ENCODE measurements at regions not wholly inside any gene's neighbourhood (a gene's known extent, or its start where the extent isn't known, plus 50 kb on each side); places are given as distances from the start of the nearest gene placed in this dataset.
"Not testable (repeated sequence)": the region's sequence is repeated elsewhere in the genome, so short reads cannot be mapped to it uniquely, and the experiment has no call there.

DNA sequence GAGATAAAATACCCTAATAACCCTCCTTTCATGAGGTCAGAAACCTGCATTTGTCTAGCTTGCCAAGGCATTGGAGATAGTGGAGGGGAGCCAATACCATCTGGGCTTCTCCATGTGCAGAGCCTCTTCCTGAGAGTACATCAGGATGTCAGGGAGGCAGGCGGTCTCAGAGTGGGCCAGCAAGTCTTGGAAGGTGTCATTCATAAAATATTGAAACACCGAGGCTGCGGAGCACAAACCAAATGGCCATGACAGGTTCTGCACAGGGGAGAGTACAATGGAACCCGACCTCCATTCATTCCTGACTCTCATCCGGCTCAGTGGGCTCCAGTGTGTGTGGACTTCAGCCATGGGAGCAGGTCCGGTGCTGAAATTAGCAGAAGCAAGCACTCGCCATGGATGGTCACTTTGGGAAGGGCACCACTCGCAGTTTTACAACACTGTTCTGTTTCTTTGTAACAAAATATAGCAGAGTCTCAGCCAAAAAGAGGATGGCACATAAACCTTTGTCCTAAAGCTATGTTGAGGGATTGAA is 446.6 kb downstream of the SIPA1L2 start:
- intact Hi-C loops (cut with DNase I) = no loop called here
- DNase-seq = no peak
- ATAC-seq = no peak

DNA sequence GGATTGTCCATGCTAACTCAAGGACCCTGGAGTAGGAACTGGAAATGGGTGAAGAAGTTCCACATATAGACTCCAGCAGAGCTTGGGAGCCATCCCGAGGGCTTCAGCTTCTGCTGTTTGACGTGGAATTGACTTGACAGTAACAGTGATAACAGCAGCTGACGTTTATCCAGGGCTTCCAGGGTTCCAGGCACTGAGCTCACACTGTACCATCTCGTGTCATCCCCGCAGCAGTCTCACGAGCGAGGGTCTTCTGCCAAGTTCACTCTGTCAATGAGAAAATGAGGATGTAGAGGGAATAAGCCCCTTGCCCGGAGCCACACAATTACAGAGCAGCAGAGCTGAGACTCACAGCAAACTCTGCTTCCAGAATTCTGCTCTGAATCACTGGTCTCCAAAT is 447.7 kb downstream of the SIPA1L2 start:
- no peak for ATAC-seq
- intact Hi-C loops (cut with DNase I) = no loop called here
- no peak for DNase-seq

DNA sequence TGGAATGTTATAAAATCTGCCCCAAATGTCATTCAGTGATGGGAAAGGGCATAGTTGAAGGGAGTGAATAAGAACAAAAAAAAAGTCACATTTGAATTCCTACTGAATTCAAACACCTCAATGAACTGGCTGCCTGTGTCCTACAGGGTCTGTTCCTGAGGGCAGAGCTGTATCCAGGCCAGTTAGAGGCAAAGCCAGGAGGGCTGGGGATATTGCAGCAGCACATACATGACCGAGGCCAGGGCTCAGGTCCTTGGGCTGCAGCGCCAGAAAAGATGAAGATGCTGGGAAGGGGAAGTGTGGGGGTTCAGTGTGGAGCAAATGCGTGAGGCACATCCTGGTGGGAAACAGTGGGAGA is 449.2 kb downstream of the SIPA1L2 start:
- DNase-seq (no peak), ATAC-seq (no peak)
- intact Hi-C loops (cut with DNase I) = no loop called here

DNA sequence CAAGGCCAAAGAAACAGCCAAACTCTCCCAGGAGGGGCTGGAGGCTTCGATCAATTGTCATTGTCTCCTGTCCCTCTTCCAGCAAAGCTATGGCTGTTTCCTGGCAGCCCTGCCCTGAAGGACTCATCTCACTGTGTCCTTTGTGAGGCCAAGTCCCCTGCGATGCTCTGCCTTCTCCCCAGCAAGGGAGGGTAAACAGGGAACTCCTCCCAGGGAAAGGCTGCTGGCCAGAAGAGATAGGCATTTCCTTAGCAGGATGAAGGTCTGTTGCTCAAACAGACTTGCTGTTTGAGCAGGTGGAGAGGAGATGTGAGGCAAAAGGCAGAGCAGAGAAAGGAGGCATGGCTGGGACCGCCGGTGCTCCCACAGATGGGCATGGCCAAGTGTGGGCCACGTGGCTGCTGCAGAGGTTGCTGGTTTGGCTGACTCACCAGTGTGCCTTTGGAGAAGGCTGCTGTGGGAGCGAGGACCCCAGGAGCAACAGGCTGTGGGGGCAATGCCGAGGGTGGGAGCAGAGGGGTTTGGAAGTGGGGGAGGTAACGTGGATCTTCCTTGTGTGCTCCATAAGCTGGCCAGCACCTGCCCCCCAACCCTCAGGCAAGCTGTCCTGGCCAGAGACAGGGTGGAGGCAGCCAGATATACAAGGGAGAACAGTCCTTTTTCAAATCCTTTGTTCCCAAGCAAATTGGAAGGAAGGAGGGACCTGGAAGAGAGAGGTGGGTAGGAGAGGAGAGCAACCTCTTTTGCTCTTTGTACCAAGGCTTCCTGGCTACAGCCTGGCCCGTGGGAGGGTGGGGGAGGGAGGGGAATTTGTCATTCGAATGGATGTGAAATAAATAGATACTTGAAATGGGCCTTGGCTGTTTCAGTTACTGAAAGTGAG is 449.8 kb downstream of the SIPA1L2 start:
- intact Hi-C loops (cut with DNase I) = no loop called here
- ATAC-seq = no peak

DNA sequence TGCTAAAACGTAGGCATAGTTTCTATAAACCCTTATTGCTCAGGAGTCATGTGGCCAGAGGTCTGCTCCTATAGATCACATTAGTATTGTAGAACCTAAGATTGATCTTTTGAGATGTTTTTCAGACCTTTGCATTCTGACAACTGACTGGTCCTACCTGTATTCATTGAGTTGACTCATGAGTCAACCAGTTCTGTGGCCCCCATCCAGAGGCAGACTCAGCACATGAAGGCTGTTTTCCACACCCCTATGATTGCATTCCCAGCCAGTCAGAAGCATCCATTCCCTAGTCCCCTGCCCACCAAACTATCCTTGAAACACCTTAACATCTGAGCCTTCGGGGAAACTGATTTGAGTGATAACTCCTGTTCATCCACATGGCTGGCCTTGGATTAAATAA is 451.7 kb downstream of the SIPA1L2 start:
- DNase-seq = no peak
- intact Hi-C loops (cut with DNase I) = no loop called here
- ATAC-seq = no peak

More for the DNA sequence above, 449.8 kb downstream of the SIPA1L2 start:
- DNase-seq = no peak

DNA sequence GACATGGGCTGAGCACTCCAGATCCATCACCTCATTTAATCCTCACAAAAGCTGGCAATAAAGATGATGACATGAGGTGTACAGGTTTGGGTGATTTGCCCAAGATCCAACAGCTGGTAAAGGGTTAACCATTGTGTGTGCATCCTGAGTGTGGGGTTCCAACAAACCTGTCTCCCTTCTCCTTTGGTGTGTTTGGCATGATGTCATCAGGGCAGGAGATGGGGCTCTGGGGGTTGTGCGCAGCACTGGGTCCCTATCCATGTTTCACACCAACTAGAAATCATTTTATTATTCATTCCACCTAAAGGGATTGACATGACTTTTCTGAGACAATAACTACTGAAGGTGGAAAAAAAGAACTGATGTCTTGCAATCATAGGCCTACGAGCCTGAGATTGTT is 452.5 kb downstream of the SIPA1L2 start:
- intact Hi-C loops (cut with DNase I) = no loop called here
- no peak for DNase-seq
- no peak for ATAC-seq

DNA sequence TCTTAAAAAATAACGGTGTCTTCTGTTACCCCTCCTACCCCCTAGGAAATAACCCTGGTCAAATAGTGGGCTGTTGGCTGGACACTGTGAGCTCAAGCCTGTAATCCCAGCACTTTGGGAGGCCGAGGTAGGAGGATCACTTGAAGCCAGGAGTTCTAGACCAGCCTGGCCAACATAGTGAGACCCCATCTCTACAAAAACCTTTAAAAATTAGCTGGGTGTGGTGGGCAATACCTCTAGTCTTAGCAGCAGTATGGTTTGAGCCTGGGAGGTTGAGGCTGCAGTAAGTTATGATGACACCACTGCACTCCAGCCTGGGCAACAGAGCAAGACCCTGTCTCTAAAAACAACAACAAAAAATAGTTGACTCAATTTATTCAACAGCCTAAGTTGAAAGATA is 453.7 kb downstream of the SIPA1L2 start:
- DNase-seq (no peak), ATAC-seq (no peak)
- intact Hi-C loops (cut with DNase I) = no loop called here

DNA sequence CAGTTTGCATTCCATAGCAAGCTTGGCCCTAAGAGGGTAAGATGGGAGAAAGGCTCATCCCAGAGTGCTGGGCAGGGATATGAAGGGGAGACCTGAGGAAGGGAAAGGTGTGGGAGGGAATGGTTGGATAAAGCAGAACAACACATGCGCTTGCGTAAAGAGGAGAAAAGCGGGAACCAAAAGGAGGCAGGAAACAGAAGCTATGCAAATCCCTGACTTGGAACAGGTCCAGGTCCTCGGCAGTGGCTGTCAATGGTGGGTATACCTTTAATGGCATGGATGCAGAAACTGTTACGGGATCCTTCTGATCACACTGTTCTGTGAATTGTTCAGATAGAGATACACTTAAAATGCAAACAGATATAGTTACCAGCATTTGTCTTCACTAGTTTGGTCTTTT is 455.6 kb downstream of the SIPA1L2 start:
- intact Hi-C loops (cut with DNase I) = no loop called here
- DNase-seq (no peak), ATAC-seq (no peak)

DNA sequence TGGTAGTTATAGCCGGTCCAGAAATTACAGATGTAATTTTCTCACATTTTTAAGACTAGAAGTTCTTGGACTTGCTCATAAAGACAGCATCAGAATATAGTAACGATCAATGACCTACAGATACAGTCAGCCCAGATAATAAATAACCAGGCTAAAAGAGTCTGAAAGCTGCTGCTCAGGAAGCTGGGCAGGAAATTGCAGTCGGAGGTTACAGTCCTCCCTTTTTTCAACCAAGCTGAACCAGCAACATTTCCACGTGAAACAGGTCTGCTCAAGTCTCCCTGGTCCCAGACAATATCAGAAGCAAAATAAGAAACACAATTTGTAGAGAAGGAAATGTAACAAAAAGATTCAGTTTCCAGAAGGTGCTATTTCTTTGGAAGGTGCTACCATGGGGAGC is 457.4 kb downstream of the SIPA1L2 start:
- intact Hi-C loops (cut with DNase I) = no loop called here
- DNase-seq (no peak), ATAC-seq (no peak)

DNA sequence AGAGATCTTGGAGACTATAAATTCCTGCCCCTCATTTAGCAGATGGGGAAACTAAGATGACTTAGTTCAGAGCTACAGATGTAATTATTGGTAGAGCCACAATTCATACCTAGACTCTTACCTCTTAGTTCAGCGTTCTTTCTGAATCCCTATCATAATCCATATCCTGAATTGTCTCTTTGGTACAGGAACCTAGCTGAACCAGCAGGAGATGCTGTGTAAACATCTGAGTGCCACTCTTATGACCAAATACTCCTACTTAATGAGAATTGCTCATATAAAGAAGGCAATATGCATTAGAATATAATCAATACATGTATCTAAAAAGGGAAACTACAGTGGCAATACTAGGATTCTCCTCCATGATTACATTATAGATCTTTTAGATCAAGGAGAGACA is 459.0 kb downstream of the SIPA1L2 start:
- no peak for DNase-seq
- ATAC-seq = no peak
- intact Hi-C loops (cut with DNase I) = no loop called here

DNA sequence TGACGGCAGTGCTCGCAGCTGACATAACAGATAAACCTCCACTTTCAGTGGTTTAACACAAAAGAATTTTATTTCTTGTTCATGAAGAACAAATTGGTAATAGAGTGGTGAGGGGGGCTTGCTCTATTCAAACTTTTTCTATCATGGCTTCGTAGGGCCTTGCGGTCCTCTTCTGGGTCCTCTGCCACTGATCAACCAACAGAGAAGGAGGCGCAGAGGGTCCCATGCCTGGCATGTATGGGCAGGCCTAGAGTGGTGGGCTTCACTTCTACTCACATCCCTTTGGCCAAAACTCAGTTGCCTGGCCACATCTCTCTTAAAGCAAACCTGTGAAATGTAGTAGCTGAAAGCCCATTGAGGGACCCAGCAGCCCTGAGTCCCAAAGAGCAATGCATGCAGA is 460.5 kb downstream of the SIPA1L2 start:
- intact Hi-C loops (cut with DNase I) = no loop called here
- no peak for ATAC-seq
- DNase-seq = no peak

DNA sequence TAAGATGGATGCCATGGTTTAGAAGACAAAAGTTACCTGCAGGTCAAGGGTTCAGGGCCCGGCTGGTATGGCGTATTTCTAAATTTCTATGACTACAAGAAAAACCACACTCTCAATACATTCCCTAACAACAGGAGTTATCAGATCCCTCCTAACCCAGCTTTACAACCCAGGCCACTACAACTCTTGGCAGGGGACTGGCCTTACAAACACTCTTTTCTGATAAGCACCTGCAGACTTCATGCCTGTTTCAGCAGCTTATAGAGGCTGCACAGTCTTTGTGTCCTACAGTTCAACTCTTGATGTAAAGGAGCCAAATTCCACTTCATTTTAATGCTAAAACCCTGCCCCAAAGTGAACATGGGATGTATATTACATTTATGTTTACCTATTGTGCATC is 461.4 kb downstream of the SIPA1L2 start:
- DNase-seq (no peak), ATAC-seq (no peak)
- intact Hi-C loops (cut with DNase I) = no loop called here

DNA sequence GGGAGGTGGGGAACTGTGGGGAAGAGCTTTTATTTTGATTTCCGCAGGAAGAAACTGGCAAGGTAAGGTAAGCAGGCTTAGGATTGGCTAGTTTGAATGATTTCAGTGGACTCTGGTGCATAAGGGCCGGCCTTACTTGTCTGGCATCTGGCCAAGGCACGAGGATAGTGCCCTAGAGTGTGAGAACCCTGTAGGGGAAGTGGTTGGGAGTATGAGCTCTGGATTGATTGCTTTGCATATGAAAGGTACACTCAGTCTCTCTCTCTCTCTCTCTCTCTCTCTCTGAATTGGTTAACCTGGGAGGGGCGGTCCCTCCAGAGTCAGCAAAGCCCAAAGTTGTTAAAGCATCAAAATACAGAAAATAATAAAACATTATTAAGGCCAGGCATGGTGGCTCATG is 463.0 kb downstream of the SIPA1L2 start:
- intact Hi-C loops (cut with DNase I) = no loop called here
- DNase-seq (no peak), ATAC-seq (no peak)

DNA sequence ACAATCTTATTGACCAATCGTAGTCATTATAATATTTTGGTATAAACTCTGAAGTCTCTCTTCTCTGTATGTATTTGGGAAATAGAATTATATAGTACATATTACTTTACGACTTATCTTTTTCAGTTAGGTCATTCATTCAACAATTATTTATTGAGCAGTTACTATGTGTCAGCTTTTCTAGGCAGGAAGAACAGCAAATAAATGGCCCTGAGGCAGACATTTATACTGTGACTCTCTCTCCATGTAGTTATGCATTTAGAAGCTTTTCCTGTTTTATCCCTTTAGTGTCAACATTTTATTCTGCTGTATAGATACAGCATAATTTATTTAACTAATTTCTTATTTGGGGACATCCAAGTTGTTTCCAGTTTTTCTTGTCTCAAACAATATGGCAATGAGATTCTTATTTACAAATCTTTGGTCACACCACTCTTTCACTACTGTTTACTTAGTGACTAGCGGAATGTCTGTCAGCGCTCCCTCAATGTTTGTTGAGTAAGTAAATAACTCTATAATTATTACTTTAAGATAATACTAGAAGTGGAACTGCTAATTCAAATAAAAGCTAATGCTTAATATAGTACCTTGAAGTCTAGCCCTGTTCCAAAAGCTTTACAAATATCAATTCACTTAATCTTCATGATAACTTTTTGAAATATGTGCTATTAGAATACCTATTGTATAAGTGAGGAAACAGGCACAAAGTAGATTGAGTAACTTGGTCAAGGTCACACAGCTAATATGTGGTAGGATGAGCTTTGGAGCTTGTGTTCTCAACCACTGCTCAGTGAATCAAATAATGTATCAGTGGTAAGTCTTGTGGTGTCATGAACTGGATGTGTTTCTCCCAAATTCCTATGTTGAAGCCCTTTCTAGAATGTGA is 465.6 kb downstream of the SIPA1L2 start:
- ATAC-seq (no peak), DNase-seq (no peak)
- intact Hi-C loops (cut with DNase I) = no loop called here

DNA sequence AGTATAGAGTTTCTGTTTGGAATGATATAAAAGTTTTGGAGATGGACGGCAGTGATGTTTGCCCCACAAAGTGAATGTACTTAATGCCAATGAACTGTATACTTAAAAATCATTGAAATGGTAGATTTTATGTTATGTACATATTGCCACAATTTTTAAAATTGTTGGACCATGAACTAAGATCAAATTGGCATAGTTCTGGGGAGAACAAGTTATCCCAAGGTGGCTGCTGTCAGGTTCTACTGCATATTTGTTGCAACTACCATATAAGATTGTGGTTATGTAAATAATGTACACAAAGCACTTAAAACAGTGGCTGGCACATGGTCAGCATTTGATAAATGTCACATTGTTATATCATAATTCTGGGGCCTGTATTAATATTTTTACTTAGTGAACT is 466.4 kb downstream of the SIPA1L2 start:
- no peak for ATAC-seq
- intact Hi-C loops (cut with DNase I) = no loop called here
- DNase-seq = no peak

DNA sequence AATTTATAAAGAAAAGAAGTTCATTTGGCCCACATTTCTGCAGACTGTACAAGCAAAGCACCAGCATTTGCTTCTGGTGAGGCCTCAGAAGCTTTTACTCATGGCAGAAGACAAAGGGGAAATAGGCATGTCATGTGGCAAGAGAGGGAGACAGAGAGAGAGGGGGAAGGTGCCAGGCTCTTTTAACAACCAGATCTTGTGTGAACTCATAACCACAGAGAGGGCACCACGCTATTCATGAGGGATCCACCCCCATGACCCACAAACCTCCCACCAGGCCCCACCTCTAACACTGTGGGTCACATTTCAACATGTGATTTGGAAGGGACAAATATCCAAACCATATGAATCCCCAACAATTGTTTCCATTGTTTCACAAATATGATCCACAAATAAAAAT is 467.9 kb downstream of the SIPA1L2 start:
- ATAC-seq (no peak), DNase-seq (no peak)
- intact Hi-C loops (cut with DNase I) = no loop called here

DNA sequence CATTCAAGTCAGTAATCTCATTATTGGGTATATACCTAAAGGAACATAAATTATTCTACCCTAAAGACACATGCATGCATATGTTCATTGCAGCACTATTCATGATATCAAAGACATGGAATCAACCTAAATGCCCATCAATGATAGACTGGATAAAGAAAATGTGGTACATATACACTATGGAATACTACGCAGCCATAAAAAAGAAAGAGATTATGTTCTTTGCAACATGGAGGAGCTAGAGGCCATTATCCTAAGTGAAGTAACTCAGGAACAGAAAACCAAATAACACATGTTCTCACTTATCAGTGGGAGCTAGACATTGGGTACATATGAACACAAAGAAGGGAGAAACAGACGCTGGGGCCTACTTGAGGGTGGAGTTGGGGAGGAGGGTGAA is 471.4 kb downstream of the SIPA1L2 start:
- DNase-seq; ATAC-seq; intact Hi-C loops (cut with DNase I): not testable (repeated sequence)

DNA sequence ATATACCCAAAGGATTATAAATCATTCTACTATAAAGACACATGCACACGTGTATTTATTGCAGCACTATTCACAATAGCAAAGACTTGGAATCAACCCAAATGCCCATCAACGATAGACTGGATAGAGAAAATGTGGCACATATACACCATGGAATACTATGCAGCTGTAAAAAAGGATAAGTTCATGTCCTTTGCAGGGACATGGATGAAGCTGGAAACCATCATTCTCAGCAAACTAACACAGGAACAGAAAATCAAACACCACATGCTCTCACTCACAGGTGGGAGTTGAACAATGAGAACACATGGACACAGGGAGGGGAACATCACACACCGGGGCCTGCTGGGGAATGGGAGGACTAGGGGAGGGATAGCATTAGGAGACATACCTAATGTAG is 473.9 kb downstream of the SIPA1L2 start:
- DNase-seq; intact Hi-C loops (cut with DNase I); ATAC-seq: not testable (repeated sequence)

DNA sequence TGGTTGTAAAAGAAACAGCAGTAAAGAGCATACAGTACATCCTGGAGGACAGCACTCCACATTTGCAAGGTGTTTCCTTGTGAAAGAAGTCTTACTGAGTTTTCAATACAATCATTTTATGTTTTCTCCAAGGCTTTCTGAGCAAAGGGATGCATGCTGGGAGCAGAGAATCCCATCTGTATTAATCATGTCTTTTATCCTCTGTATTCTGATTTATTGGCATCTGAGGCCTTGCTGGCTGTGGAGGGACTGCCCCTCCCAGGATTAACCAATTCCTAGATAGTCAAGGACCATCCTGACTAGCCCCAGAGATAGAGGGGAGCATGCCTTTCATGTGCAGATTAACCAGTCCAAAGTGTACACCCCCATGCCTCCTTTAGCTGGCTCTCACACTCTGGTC is 476.3 kb downstream of the SIPA1L2 start:
- ATAC-seq (no peak), DNase-seq (no peak)
- intact Hi-C loops (cut with DNase I) = no loop called here

DNA sequence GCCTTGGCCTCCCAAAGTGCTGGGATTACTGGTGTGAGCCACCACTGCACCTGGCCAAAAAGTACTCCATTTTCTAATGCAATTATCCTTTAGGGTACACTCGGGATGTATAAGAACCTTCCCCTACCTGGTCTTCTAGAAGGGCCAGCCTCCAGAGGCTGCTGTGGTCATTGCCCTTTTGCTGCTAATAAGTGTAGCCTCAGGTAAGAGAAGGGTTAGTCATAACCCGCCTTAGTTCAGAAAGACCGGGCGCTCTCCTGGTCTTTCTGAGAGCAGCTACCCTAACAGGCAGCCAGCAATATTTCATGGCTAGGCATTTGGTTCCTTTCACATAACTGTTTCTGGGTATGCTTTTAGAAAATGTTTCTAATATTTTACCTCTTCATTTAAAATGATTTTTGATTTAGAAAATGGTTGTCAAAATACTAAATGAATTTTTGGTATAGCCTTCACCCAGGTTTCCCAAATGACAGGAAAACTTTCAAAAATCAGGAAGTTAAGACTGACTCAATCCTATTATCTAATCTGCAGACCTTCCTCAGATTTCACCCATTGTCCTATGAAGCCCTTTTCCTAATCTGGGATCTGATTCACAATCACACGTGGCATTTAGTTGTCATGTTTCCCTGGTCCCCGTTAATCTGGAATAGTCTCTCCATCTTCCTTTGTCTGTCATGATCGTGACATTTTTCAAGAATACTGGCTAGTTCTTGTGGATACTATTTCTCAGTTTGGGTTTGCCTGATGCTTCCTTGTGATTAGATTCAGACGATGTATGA is 479.0 kb downstream of the SIPA1L2 start:
- intact Hi-C loops (cut with DNase I) = no loop called here
- DNase-seq (no peak), ATAC-seq (no peak)

Measured in left cardiac atrium (tissue), 4 donors.